ENCODE measurements at regions not wholly inside any gene's neighbourhood (a gene's known extent, or its start where the extent isn't known, plus 50 kb on each side); places are given as distances from the start of the nearest gene placed in this dataset.

DNA sequence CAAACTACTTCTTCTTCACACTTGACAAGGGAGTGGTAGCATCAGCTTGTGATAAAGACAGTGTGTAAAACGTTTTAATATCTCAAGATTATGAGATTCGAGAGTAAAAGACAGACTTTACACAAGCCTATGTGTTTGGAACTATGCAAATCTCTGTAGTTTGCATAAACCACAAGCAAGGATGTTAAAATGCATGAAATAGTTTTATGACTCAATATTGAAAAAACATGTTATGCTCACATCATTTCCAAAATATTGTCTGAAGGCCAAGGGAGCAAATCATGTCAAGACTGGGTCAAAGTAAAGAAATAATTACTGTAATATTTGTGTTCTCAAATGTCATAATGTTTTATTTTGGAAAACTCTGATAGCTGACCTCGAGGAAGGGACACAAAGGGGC, 316.8 kb upstream of the KLF12 start:
- FAIRE-seq: no peak

DNA sequence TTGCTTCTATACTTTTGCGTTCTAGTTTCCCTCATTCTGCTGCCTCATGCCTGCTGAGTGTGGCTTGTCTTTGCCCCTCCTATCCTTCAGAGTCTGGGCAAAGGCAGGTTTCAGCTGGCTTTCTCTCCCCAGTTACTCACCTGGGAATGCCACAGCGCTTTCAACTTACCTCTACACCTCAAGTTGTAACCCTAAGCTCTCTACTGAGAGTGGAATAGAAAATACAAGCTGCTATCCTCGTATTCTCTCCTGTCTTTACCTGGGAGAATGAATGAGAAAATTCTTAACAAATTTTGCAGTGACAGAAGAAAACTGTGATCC, 316.3 kb upstream of the KLF12 start:
- no peak for FAIRE-seq

DNA sequence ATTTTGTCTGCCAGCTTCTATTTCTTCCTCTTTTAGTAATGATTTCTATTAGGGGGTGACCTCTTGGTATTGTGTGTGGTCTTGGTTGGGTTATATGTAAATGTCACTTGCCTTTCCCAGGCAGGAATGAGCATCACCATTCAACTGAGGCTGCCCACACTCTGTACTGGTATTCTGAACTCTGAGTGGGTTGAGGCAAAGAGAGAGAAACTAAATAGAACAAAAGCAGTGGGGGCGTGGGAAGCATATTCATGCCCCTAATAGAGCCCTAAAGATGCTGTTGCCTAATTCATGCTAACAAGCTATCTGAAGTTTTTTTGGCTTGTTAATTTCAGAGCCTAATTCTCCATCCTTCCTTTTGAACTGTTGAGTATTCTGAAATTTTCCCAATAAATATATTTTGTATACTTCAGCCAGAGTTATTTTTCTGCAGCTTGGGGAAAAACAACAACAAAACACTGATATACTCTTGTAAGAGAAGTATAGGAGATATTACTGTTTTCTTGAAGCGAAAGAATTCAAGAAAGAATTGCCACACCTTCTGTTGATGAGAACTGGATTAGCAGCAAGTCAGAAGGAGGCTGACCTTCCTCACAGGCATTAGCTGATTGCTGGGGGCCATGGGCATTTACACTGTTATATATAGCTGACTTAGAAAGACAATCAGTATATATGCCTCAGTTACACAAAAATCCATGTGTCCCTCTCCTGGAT, 315.8 kb upstream of the KLF12 start:
- no peak for FAIRE-seq

DNA sequence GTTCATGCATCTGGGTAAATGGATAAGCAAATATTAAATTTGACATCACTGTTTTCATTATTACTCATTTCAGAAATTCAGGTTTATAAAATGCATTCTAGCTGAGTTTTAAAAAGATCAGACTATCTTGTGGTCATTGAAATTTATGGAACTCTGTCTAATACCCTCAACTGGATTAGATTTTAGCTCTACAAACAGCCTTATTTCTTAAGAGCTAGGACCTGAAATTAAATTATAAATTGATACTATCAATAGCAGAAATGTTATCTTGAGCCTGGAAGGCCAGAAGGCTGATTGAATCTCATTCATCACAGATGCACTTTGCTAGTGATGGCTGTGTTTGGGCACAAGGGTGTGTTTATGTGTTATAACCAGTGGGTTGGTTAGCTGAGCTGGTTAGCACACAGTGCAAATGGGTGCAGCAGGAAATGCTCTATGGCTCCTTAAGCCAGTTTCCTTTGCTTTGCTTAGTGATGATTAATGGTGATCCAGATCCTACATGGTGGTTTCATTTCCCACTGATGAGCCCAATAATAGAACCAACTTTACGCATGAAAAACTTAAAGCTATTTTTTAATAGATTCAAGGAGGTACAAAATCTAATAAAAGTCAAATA, 310.8 kb upstream of the KLF12 start:
- no peak for FAIRE-seq

DNA sequence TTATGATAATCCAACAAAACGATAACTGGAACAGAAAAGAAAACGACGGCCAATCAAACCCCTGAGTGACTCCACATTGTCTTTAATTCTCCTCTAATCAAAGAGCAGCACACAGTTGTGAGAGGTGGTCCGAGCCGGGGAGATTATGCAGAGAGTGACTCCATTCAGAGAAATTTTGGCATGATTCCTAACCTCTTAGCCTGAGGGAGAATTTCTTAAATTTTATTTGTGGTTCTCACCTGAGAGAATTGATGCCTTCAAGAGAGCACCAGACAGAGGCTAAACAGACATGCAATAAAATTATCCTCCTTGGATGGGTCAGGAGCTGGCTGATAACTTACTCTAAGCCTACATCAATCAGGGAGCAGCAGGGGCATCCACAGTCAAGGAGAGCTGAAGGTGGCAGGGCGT, 310.0 kb upstream of the KLF12 start:
- no peak for FAIRE-seq

DNA sequence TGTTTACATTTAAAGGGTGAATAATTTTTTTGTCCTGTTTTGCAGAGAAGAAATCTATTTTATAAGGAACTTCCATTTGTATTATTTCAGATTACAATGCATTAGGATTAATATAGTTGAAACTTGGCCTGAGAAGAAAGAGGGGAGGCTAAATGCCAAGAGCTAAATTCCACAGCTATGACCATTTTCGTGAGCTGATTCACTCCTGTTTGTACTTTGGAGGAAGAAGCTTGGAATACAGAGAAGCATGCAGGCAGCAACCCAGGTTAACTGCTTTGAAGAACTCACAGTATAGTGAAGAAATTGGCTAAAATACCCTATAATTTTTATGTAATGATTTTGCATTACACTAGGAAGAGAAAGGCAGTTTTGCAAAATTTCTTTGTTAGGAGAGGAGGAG, 309.4 kb upstream of the KLF12 start:
- FAIRE-seq: no peak

DNA sequence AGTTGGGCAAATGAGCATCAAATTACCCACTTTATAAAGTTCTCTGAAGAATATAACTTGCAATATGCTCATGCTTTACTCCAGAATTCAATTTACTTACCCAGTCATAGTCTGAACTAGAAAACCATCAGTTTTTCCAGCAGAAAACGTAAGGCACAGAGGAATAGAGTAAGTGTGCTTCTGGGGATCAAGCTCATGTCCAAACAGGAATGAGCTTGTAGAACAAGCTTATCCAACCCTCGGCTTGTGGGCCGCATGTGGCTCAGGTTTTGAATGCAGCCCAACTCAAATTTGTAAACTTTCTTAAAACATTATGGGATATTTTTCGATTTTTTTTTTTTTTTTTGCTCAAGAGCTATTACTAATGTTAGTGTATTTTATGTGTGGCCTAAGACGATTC, 308.5 kb upstream of the KLF12 start:
- FAIRE-seq: no peak

DNA sequence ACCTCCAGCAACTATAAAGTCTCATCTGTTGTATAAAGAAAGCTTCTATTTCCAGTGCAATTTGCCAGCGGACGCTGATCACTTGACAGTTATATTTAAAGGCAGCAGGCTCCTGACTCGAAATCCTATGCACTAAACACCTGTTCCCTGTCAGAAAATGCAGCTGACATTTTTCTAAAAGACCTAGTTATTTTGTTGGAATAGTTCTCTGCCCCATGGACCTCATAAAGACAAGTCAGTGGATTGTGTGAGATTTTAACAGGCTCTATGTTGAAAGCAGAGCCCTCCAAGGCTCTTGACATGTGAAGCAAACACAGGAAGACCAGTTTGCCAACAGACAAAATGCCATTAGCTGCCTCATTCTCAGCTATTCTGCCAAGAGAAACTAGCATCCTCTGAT, 304.7 kb upstream of the KLF12 start:
- FAIRE-seq: no peak

DNA sequence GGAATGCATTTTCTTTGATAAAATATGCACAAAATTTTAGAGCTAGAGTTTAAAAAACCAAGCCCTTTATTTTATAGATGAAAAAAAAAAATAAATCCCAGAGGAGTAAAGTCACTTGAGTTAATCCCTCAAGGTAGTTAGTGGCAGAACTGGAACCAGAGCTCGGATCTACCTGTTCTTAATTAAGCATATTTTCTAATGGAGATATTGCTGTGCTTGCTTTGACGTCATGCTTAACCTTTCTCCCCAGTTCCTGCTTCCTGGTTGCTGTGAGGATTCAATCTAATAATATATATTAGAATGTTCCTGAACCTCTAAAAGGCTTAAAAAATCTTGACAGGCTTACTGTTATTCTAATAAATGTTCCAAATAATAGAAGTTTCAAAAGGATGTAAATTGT, 300.6 kb upstream of the KLF12 start:
- no peak for FAIRE-seq

DNA sequence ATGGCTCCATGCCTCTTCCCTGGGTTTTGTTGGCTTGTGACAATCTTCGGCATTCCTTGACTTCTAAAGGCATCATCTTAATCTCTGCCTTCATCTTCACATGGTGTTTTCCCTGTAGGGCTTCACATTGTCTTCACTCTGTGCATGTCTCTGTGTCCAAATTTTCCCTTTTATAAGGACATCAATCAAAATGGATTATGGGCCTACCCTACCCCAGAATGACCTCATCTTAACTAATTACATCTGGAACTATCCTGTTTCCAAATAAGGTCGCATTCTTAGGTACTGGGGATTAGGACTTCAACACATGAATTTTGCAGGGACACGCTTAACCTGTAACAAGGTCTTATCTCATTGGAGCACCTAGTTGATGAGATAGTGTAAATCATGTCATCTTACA, 290.3 kb upstream of the KLF12 start:
- FAIRE-seq: no peak

DNA sequence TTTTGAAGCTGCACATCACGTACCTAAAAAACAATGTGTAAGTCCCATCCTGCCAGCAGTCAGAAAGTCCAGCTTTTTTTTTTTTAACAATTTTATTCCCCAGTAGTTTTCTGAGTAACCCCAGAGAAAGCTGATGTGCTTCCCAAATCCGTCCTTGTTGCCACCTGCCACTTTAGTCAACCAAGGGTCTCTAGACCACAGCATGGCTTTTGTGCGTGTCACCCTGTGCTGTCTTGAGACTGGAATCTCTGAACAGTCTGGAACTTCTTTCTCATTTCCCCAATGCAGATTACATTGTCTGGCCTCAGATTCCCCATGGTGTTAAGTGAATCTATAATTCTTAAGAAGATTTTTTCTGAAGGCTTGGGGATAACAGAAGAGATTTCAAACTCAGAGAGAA, 289.2 kb upstream of the KLF12 start:
- no peak for FAIRE-seq

DNA sequence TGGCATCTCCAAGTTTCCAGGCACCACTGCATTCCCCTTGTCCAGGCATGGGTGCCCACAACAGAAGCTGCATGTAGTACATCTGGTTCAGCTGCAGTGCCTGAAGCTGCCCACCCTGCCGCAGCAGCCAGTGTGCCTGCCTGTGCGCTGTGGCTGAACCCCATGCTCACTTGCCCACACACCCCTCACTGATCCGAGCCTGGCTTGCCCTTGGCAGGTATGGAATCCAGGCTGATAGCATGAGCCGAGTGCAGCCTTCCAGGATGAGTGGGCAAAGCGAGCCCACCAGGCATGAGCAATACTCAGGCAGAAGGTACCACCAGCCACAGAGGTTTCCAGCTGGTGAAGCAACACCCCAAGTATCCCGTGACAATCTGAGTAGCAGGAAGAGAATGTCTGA, 280.3 kb upstream of the KLF12 start:
- FAIRE-seq: no peak

DNA sequence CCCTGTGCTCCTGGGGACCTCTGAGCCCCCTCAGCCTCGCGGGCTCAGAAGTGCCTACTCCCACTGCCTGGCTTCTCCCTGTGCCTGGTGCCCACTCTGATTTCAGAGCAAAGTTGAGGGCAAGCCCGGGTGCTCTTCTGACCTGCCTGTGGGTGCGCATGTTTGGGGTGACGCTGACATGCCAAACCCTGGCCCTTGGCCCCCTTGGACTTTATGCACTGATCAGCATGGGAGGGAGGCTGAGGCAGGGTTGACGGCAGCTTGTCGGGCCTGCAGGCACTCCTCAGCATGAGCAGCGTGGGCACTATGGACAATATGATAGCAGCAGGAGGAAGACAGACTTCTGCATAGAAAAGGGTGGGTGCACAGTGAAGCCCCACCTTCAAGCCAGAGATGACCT, 279.3 kb upstream of the KLF12 start:
- FAIRE-seq: no peak

DNA sequence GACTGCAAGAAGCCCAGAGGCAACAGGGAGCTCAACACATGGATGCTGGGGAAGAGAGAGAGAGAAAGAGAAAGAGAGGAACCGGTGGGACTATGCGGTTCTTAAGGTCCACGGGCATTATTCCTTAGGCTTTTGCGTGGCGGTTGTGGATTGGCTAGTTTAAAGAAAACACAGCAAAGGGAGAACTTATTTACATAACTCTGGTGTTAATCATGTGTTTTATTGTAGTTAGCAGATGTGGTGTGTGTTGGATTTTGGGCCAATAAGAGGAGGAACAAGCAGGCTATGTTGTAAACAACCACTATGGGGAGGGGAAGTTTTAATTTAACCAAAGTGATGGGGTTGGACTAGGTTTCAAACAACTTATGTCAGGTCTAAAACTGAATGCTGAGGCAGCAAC, 275.3 kb upstream of the KLF12 start:
- no peak for FAIRE-seq

DNA sequence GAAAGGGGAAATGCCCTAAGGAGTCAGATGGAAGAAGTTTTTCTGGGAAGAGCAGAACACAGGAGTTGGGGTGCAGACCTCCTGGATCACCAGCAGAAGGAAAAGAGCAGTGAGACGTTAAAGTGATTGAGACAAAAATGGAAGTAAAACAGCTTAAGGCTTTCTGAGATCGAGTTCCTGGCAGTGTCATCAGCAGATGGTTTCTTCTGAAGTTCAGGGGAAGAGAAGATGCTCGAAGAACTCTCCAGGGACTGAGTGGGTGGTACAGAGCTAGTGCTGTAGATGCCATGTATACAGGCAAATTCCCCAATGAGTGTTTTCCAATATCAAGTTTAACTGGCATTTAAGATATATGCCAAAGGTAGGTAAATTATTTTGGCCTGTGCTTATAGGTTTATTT, 272.2 kb upstream of the KLF12 start:
- FAIRE-seq: no peak

DNA sequence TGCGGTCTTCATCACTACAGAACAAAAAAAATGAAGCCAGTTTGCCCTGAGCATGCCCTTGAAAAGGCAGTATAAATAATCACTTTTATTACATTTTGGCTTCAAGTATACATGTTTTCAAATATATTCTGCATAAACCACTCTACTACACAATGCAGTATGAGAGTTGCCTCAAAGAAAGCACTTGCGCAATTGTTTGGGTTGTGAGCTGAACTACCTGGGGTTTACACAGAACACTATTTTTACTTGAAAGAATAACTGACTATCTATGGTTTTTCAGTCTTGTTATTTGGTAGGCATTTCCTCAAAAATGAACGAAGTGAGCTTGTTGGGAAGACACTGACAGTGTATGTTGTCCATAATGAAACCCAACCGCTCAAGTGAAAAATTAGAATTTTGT, 264.4 kb upstream of the KLF12 start:
- no peak for FAIRE-seq

DNA sequence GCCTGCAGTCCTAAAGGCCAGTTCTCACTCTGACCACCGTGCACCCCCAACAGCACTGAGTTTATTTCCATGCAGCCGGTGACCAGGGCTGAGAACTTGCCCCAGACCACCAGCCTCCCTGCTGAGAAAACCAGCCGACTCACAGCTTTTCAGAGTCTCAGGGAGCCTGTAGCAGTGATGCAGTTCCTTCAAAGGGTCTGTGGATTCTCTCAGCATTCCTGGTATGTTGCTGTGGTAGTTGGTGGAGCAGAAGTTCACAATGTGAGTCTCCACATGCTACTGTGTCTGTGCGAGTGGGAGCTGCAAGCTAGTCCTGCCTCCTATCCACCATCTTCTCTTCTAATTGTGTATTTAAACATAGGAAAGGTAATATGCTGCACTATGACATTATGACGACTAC, 254.9 kb upstream of the KLF12 start:
- FAIRE-seq: no peak

DNA sequence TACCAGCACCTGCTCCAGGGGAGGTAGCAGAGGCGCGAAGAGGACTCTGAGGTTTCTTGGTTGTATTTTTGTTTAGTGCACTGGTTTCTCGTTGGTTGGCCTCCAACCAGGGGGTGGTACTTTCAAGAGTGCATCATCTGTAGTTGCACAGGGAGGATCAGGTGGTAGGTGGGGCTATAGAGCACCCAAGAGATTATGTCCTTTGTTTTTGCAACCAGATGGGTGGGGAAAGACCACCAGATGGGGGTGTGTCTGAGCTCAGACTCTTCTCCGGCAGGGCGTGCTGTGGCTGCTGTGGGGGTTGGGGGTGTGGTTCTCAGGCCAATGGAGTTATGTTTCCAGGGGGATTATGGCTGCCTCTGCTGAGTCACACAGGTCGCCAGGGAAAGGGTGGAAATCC, 254.4 kb upstream of the KLF12 start:
- FAIRE-seq: no peak

DNA sequence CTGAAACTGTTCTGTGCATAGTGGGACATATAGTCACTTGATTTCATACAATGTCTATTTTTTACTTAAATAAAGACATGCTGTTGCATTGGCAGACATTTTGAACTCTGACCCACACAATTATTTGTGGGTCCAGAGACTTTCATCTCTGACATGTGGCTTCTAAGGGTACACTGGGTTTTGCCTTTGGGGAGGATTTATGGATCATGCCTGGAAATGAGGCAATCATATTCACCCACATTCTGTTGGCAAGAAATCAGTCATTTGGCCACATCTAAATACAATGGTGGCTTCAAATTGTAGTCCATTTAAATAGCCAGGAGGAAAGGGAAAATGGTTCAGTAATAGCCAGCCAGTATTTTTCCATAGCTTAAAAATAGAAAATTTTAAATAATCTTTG, 238.3 kb upstream of the KLF12 start:
- no peak for FAIRE-seq

DNA sequence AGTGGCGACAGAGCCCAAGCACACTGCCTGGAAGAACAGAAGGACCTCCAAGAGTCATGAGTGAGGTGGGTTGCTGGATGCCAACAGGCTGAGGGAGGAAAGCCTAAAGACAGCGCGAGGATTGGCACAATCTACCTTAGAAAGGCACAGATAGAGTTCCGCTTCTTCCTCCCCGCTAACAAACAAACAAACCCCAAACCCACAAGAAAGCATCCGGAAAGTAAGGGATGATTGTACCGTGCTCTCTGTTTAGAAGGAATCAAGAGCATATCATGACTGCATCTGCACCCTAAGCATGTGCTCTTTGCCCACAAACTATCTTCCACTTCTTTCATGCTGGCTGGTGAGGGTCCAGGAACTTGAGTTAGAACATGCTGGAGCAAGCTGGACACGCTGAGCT, 233.0 kb upstream of the KLF12 start:
- no peak for FAIRE-seq

DNA sequence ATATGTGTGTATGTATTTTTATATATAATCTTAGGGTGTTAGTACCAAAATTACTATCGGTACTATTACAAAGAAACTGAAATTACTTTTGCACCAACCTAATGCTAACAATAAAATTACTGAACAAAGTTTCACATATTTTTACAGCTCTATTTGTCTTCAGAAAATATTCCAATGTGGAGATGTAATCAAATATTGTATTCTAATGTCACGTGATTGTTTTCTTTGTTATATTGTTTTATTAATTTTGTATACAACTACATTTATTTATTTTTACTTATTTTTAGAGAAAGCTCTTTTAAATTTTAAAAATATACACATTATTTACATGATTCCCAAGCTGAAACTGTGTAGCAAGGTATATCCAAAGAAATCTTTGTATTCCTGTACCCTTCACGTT, 227.1 kb upstream of the KLF12 start:
- FAIRE-seq: peak; percentile 43

DNA sequence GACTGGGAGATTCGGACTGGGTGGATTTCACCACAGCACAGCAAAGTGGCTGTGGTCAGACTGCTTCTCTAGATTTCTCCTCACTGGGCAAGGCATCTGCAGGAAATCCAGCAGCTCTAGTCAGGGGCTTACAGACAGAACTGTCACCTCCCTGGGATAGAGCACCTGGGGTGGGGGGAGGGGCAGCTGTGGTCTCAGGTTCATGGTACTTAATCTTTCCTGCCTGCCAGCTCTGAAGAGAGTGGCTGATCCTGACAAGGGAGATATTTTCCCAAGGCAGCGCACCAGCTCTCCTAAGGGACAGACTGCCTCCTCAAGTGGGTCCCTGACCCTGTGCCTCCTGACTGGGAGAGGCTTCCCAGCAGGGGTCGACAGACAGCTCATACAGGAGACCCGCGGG, 212.8 kb upstream of the KLF12 start:
- FAIRE-seq: no peak

DNA sequence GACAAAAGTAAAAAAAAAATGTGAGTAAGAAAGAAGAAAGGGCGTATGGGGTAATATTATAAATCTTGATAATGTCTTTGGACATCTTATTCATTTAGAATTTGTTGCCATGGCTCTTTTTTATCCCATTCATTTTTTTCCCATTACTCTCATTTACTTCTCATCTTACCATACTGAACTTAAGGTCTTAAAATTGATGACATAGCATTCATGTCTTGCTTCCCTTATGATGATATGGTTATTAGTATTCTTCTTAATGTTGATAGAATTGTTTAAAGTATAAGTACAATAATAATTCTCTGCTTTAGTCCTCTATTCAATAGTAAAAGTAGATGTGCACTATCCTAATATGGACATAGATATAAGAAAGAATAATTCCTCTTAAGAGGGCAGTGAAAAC, 204.1 kb upstream of the KLF12 start:
- no peak for FAIRE-seq

DNA sequence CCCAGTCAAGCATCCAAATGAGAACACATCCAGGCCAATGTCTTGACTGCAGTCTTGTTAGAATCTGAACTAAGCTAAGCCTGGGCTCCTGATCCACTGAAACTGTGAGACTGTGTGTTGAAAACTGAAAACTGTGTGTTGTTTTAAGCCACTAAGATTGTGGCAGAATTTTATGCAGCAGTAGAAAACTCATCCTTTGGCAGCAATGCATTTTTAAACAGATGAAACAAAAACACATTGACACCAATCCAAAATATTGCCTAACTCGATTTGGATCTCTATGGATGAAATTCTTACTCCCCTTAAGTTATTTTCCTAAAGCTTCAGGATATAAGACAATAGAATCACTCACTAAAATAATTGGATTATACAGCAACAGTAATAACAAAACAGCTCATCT, 202.3 kb upstream of the KLF12 start:
- FAIRE-seq: no peak

DNA sequence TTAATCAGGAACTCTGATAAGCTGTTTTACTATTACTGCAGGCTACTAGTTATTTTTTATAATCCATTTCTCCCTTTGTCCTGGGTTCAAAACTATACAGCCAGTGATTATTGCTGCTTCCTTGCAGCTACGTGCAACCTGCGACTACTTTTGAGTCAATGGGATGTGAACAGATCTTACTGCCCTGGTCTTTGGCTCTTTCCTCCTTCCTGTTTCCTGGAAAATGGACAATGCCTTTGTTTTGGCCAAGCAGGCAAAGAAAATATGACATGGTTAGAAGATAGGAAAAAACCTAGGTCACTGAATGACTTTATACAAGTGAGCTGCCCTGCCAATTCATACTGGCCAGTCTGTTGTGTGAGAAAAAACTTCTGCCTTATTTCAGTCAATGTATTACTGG, 201.2 kb upstream of the KLF12 start:
- no peak for FAIRE-seq

All from colon (tissue), 2 donors.